NCI-H128 (cell line): ENCODE measurements at regions not wholly inside any gene's neighbourhood (a gene's known extent, or its start where the extent isn't known, plus 50 kb on each side); places are given as distances from the start of the nearest gene placed in this dataset.

Experiments
- DNase-seq: peaks from one replicate; lab custom pipeline; 2025; ENCODE audit not compliant: unreplicated experiment; lab: John Stamatoyannopoulos, UW

DNA sequence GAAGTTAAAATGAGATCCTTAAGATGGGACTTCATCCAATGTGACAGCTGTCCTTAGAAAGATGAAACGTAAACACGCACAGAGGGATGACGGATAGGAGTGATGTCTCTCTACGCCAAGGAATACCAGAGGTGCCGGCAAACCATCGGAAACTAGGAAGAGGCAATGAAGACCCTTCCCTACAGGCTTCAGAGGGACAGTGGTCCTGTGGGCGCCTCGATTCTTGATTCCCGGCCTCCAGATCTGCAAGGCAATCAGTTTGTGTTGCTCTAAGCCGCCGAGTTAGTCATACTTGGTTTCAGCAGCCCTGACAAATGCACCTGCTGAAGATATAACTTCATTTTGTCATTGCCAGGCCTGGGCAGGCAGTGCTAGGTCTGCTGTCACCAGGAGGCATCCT, 1455.1 kb downstream of the TBC1D22A start:
- DNase-seq: no peak

DNA sequence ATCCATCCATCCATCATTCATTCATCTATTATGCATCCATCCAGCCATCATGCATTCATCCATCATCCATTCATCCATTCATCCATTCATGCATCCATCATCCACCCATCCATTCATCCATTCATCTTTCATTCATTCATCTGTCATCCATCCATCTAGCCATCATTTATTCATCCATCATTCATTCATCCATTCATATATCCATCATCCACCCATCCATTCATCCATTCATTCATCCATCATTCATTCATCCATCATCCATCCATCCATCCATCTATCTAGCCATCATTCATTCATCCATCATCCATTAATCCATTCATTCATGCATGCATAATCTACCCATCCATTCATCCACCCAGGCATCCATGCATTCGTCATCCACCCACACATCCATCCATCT, 1450.3 kb downstream of the TBC1D22A start:
- no peak for DNase-seq

DNA sequence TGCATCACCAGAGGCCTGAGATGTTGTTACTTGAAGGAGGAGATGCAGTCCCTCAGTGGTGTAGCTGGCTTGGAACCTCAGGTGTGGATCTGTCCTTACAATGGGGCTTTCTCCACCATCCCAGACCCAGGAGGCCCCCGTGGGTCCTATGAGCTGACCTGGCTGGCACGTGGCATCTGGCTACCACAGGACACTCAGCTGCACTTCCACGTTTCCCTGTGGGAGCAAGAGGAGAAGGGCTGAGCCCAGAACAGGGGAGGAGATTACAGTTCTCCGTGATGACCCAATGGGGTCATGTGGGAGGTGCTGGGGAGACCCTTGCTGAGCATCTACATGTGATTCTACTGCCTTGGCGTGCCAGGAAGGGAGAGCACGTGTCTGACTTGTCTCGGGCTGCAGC, 1448.4 kb downstream of the TBC1D22A start:
- DNase-seq: no peak

DNA sequence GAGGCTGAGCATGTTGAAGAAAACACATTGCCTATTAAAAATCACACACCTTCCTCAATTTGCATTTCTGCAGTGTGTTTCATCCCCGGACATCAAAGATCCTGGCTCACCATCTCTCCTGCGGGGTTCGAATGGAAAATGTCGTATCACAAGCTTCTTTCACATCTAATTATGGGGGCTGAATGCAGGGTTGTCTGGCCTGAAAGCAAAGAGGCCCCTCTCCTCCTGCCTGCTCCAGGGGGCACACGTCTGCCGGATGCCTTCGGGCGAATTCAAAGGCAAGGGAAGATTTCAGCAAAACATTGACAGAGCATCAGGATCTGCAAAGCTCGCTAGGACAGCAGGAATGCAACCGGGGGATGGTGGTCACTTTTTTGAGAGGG, 1447.7 kb downstream of the TBC1D22A start:
- DNase-seq: no peak

DNA sequence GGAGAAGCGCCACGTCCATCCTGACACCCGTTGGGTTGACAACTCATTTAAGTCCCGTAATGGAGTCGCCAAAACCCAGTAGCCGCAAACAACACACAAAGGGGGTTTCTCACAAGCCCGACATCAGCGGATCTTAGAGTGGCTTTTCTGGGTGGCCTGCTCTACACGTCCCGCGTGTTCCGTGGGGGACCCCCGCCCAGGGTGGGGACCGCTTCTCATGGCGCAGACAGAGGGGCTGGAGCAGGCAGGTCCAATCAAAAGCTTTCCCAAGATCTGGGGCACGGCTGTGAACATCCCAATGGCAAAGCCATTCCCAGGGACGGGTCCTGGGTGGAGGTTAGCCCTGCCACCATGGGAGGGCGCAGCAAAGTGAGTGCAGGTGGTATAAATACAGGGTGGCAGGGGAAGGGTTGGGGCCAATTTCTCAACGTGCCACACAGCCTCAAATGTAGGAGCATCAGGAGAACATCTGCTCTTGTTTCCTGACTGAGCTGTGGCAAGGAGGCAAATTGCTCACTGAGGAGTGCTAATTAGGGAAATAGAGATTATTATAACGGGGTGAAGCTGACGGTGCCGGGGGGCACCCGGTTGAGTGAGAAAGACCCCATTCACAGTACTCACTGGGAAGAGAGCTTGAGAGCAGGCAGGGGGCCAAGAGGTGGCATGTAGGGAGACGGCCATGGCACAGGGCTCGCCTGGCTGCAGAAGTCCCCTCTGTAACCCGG, 1447.2 kb downstream of the TBC1D22A start:
- no peak for DNase-seq

DNA sequence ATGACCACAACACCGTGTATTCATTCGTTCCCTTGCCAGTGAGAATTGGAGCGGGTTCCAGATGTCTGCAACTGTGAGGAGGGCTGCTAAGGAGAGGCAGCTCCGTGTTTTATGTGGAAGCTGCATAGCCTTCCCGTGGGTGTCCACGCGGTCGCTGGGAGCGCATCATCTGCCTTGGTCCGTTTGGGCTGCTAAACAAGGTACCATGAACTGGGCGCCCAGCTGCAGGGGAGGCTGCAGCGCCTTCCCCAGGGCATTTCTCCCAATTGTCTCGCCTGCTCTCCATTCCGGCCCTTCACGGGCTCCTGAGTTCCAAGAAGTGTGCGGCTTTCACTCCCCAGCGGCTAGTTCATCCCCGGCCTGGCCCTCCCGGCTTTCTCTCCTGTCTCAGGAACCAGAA, 1446.4 kb downstream of the TBC1D22A start:
- no peak for DNase-seq

DNA sequence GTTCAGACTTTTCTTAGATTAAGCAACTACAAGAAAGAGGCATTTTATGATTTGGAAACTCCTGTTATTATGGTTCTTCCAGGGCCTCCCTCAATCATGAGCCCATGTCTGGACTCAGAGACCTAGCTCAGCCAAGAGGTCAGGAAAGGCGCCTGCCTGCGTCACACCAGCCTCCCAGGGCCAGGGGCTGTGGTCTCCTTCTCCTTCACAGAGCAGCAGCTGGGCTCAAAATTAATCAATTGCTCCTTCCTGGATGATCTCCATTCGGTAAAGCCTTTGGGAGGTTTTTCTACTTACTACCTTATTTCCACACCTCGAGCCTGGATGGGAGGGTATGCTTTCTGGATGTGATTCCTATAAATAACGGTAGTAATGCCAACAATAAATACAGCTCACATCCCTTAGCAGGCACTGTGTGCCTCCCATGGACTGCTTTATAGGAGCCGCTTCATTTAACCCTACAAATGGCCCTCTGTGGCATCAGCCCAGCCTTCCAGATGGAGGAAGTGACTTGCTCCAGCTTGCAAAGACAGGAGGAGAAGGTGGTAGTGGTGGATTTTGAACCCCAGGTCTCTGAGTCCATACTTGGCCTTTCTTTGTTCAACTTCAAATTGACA, 1445.6 kb downstream of the TBC1D22A start:
- no peak for DNase-seq

DNA sequence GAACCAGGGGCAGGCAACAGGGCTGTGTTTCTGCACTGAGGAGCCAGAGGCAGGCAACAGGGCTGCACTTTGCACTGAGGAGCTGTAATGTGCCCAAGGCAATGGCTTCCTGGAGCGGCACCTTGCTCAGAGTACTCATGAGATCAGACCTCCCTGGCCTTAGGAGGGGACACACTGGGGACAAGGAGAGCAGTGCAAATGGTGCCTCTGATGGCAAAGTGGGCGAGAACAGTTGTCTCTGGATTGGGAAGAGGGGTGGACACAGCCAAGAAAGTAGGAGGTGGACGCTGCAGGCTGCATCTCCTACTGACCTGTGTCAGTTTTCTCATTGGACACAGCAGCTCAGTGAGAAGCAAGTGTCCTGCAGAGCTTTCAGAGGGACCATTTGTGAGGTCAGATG, 1443.3 kb downstream of the TBC1D22A start:
- no peak for DNase-seq

DNA sequence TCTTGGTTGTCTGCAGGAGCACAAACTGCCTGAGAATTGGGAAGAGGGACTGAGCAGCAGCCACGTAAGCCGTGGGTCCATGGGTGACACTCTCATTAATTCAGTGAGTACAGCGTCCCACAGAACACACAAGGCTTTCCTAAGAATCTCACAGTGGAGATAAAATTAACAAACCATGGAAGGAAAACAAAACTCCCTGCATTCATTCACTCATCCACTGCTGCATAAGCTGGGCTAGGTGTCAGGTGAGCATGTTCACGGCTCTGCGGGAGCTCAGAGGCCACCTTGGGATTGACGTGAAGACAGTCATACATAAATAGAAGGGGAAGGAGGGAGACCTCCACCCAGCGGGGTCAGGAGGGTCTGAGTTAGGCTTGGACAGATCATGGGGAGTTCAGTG, 1442.7 kb downstream of the TBC1D22A start:
- DNase-seq: no peak

DNA sequence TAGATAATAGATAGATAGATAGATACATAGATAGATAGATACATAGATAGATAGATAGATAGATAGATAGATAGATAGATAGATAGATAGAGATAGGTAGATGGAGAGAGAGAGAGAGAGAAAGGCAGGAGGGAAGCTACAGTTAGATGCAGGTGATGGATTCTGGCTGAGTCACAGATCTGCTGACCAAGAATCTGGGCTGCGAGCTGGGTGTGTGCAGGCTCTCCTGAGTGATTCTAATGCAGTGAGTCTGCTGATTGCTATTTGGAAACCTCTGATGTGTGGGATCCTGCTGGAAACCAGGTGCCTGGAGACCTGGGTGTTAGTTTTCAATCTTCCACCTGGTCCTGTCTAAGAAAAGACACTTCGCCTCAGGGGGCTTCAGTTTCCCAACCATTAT, 1441.8 kb downstream of the TBC1D22A start:
- DNase-seq: no peak

DNA sequence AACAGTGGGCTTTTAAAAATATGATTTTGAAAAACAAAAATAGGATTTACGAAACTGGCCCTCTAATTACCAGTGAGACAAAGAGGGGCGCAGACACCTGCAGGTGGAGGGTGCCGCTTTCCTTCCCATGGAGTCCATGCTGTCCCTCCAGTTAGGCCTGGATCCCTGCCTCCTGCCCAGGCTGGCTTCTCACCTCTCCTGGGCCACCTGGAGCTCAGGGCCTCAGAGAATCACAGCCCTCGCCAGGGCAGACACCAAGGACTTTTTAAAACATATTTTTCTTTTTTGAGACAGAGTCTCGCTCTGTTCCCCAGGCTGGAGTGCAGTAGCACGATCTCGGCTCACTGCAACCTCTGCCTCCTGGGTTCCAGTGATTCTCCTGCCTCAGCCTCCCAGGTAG, 1437.2 kb downstream of the TBC1D22A start:
- DNase-seq: no peak

DNA sequence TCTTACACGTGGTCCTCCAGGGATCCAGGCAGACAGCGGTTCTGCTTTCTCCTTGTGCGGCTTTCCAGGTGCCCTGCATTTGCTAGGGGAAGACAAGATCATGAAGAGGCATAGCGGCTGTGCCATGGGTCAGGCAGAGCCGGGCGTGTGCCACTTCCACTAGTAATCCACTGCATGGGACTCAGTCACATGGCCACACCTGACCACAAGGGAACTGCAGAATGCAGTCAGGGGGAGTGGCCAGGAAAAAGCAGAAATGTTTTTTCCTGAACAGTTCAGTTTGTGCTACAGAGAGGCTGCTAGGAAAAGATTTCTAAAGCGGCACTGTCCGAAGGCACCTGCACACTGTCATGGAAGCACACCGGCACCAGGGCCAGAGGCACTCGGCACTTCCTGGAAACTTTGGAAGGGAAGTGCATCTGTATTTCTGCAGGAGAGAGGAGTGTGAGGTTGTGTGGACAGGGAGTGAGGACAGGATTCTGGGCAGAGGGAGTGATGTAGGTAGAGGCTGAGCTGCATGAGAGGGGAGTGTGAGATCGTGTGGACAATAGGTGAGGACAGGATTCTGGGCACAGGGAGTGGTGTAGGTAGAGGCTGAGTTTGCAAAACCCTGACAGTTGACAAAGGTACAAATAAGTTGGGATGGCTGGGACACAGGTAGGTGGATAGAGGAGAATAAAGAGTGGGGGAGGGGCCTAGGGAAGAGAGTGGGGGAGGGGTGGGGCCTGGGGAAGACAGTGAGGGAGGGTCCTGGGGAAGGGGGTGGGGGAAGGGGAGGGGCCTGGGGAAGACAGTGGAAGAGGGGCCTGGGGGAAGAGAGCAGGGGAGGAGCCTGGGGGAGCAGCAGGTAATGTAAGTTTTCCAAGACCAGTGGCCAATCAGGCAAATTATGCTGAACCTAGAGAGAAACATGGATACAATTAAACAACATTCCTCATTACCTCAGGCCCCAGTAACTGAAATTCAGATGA, 1436.3 kb downstream of the TBC1D22A start:
- no peak for DNase-seq

DNA sequence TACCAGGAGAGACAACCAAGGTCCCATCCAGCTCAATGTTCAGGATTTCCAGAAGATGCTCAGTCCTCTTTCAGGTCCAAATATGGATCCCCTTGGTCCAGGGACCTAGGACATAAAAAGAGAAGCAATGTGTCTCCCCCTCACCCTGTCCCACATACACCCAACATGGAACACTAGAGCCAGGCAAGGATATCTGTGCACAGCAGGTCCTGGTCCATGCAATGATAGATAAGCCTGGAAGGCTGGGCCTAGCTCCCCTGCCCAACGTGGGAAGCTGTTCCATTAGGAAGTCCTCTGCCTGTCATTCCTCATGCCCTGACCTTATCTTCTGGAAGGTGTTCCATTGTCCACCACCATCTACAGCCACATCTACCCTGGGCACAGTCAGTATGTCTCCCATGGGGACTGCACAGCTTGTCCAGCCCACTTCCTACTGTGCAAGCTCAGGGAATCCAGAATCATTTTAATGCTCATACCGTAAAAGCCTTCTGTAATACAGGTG, 1434.8 kb downstream of the TBC1D22A start:
- DNase-seq: no peak

DNA sequence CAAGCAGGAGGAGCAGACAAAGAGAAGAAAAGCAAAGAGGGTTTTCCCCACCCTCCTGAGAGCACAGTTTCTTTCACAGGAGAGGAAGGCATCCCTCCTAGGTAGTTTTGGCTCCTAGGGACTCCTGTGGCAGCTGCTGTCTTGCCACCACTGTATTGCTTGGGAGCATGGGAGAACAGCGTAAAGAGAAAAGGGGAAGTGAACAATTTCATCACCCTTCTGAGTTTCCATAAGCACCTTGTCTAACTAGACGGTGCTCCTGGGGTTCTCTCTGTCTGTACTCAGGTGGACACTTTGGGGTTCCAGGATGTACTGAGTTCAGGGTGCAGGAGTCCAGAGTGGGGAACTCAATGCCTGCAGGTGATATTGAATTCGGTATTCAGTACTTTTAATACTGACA, 1430.5 kb downstream of the TBC1D22A start:
- no peak for DNase-seq

DNA sequence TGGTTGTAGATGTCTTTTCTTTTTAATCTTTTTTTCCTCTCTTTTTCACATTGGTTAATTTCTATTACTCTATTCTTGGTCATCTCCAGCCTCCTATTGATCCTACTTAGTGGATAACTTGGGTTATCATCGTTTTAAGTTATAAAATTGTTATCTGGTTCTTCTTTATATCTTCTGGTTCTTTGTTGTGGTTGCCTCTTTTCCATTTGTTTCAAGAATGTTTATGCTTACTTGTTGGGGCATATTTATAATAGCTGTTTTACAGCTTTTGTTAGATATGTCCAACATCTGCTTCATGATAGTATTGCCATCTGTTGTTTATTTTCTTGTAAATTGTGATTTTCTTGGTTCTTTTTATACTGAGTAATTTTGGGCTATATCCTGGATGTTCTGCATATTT, 1429.6 kb downstream of the TBC1D22A start:
- DNase-seq: no peak

DNA sequence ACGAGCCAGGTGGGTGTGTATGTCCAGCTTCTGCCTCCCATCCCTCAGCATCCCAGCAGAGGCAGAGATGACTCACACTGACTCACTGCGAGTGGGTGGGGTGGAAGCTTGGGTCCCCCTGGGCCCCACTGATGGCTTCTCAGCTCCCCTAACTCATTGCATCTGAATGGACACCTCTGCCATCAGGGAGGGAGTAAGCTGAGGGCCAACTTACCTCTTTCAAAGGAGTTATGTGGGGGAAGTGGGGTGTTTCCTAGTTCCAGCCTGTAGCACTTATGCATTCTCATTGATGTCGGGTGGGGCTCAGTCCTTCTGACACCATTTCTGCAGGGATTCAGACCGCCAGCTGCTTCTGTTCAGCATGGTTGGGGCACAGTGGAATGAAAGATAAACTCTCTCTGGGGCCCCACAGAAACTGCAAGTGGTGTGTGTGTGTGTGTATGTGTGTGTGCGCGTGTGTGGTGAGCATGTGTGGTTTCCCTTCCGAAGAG, 1425.8 kb downstream of the TBC1D22A start:
- DNase-seq: no peak

DNA sequence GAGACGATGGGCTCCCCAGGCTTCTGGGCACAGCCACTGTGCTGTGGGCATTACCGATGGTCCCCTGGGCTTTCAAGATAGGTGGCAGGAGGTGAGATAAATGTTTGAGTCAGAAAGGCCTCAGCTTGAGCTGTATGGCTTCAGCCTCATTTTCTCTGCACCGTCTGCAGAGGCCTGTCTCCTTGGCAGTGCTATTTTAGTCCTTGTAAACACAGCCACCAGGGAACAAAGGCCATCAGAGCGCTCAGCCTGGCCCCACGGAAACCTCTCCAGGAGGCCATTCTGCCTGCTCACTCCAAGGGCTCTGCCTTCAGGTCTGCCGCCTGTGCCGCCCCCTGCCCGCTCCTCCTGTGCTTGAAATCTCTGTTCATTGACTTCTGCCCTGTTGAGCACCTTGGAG, 1424.9 kb downstream of the TBC1D22A start:
- no peak for DNase-seq

DNA sequence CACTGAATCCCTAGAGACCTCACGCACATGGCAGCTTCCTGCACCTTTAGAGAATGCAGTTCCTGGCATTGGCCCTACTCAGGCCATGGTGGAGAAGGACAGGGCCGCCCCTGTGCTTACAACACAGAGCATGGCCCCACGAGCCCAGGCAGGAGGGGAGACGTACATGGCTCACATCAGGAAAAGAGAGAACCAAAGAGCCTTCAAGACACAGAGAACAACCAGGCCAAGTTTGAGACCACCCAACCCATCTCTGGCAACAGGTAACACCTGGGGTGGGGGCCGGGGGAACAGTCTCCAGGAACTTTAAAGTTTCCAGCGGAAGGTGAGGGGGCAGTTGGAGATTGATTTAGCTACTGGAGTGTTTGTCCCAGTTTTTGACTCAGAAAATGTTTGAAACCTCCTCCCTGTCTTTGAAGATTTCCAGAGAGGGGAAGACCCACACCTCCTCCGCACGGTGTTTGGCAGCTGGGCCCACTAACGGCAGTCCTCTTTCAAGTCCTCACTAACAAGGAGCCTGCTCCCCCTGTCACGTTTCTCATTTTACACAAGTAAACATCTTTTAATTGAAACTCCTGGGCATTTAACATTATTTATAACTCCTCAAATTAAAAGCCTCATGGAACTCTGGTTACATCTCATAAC, 1423.8 kb downstream of the TBC1D22A start:
- no peak for DNase-seq

DNA sequence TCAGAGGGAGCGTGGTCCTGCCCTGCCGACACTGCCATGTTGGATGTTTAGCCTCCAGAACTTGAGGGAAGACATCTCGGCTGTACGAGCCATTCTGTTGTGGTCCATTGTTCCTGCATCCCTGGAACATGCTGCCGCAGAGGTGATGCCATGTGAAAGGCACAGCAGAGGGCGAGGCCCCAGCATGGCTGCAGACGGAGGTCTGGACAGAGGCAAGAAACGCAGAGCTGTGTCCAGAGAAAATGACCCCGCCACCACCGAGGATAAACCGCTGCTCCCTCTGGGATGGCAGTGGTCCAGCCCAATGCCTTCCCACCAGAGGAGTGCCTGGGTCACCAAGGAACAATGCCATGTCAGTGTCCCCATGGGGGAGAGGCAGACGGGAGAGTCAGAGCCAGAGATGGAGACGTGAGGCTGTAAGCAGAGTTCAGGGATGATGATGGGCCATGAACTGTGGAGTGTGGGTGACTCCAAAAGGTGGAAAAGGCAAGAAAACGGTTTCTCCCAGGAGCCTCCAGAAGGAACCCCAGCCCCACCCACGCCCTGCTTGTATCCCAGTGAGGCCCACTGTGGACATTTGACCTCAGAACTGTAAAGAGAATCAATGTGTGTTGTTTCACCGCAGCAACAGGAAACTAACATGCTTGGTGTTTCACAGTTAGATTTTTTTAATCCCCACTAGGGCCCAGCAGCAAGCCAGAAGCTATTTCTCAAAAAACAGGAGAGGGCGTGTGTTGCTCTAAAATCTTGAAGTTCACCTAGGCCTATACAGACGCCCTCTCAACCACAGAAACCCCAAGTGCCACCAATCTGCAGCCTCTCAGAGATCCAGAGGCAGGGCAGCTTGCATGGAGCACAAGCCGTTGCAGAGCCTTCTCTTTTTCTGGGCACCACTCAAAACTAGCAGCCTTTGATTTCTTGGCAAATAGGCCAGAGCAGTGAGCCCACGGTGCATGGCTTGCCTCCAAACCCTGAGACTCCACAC, 1422.9 kb downstream of the TBC1D22A start:
- no peak for DNase-seq
